ENCODE measurements at regions not wholly inside any gene's neighbourhood (a gene's known extent, or its start where the extent isn't known, plus 50 kb on each side); places are given as distances from the start of the nearest gene placed in this dataset.

- 16% methylated on average over 6 of the region's 6 CpGs for WGBS (ENCODE audit: missing lambda C conversion rate)
- Histone ChIP-seq H3K4me2 (no peak overlapping the region), H3K9me3 (no peaks in the 10 kb centered on the region), H3K27ac (no peak overlapping the region), H3K4me3 (no peak overlapping the region), H3K4me1 (no peaks in the 10 kb centered on the region)
- DNase-seq (ENCODE audit: low read depth in 1 of 2, low spot score in 1 of 2) (no peak), ATAC-seq (no peak), FAIRE-seq (no peak)
- ChIA-PET POLR2A (no interaction called here), CTCF (no interaction called here)
- no peak for TF ChIP-seq NPAS2 (CRISPR knock-in tag; IDR thresholded peaks at IDR 0.05; ENCODE audit: borderline replicate concordance)
- TF ChIP-seq ESRRA (IDR thresholded peaks at IDR 0.05; ENCODE audit: borderline replicate concordance, low read length) = no peak
- no peak for TF ChIP-seq MYC (IDR thresholded peaks at IDR 0.05; ENCODE audit: borderline replicate concordance, low read length)
- TF ChIP-seq HOXB13 (CRISPR knock-in tag; IDR thresholded peaks at IDR 0.05; ENCODE audit: low read depth) = no peak
These were observed 252.1 kb downstream of the BCAT1 start for GRCh38 chr12:24696800-24697199.

GRCh38 chr12:24695657-24696329, 253.1 kb downstream of the BCAT1 start:
- Histone ChIP-seq H3K4me3 (no peak overlapping the region), H3K27ac (no peak overlapping the region), H3K4me2 (no peak overlapping the region), H3K4me1 (no peaks in the 10 kb centered on the region), H3K9me3 (no peaks in the 10 kb centered on the region)
- 9% methylated on average over 3 of the region's 3 CpGs for WGBS (ENCODE audit: missing lambda C conversion rate)
- no peak for FAIRE-seq
- ChIA-PET CTCF (no interaction called here), POLR2A (interaction anchor here (0.6 kb wide), 1 partner anchor 584 kb away, joined by 3 read pairs; no protein-coding TSS in a partner anchor)
- no peak for DNase-seq (ENCODE audit: low read depth in 1 of 2, low spot score in 1 of 2)
- TF ChIP-seq SMC3 (IDR thresholded peaks at IDR 0.05) (no peak), FOSL2 (IDR thresholded peaks at IDR 0.05) (no peak), FOSL2 (CRISPR knock-in tag; IDR thresholded peaks at IDR 0.05) (no peak), FOXS1 (CRISPR knock-in tag; IDR thresholded peaks at IDR 0.05) (no peak), RCOR1 (IDR thresholded peaks at IDR 0.05; ENCODE audit: low read depth, low read length) (no peak), NFE2L2 (conservative IDR thresholded peaks at IDR 0.05; ENCODE audit: low read length) (no peak), TP53 (CRISPR knock-in tag; IDR thresholded peaks at IDR 0.05) (no peak), KDM5A (IDR thresholded peaks at IDR 0.05) (no peak), GATA3 (IDR thresholded peaks at IDR 0.05; ENCODE audit: borderline replicate concordance) (no peak), MYC (IDR thresholded peaks at IDR 0.05; ENCODE audit: borderline replicate concordance, low read length) (no peak), NR3C1 (IDR thresholded peaks at IDR 0.05) (no peak), MAX (IDR thresholded peaks at IDR 0.05) (no peak), PBX3 (IDR thresholded peaks at IDR 0.05) (no peak)
- ATAC-seq = no peak

- 51% methylated on average over 4 of the region's 4 CpGs for WGBS (ENCODE audit: missing lambda C conversion rate)
- DNase-seq (ENCODE audit: low read depth in 1 of 2, low spot score in 1 of 2) (no peak), FAIRE-seq (no peak), ATAC-seq (no peak)
- TF ChIP-seq BHLHE40 (IDR thresholded peaks at IDR 0.05; ENCODE audit: low read depth, low read length) = no peak
- no peak for TF ChIP-seq HEYL (CRISPR knock-in tag; IDR thresholded peaks at IDR 0.05)
- no peak for TF ChIP-seq CHD2 (IDR thresholded peaks at IDR 0.05; ENCODE audit: low read length, partially characterized antibody)
- no peak for TF ChIP-seq RCOR1 (IDR thresholded peaks at IDR 0.05; ENCODE audit: low read depth, low read length)
- TF ChIP-seq SREBF2 (IDR thresholded peaks at IDR 0.05) = no peak
- no peak for TF ChIP-seq HOXB13 (CRISPR knock-in tag; IDR thresholded peaks at IDR 0.05; ENCODE audit: low read depth)
- TF ChIP-seq RFX5 (IDR thresholded peaks at IDR 0.05) = no peak
- TF ChIP-seq HMGXB4 (CRISPR knock-in tag; IDR thresholded peaks at IDR 0.05; ENCODE audit: borderline replicate concordance) = no peak
- TF ChIP-seq HOXA7 (CRISPR knock-in tag; IDR thresholded peaks at IDR 0.05) = no peak
- no peaks in the 10 kb centered on the region for H3K9me3 ChIP-seq
- H3K27ac ChIP-seq = no peak overlapping the region
- no peak overlapping the region for H3K4me2 ChIP-seq
- ChIA-PET CTCF (no interaction called here), POLR2A (no interaction called here)
- no peak overlapping the region for H3K4me3 ChIP-seq
- H3K4me1 ChIP-seq = no peaks in the 10 kb centered on the region
These were observed 253.8 kb downstream of the BCAT1 start for GRCh38 chr12:24695103-24695502.
